Liver (tissue), 7 donors: ENCODE measurements at regions not wholly inside any gene's neighbourhood (a gene's known extent, or its start where the extent isn't known, plus 50 kb on each side); places are given as distances from the start of the nearest gene placed in this dataset.

Experiments
- DNase-seq: peaks from one replicate; pipeline ENCODE4 v3.0.0-alpha.2; 2017; ENCODE audit warnings: low spot score
- H3K27ac ChIP-seq, 2 donors: one replicate each; pipeline ENCODE4 v1.7.0; 2013; ENCODE audit warnings: inconsistent platforms in 2 of 2, low read length in 2 of 2, control low read depth in 1 of 2, low read depth in 1 of 2, mild to moderate bottlenecking in 1 of 2
- H3K27me3 ChIP-seq, 4 donors: one replicate each; pipeline versions ENCODE4 v1.6.1 to v1.7.0; 2013; ENCODE audit warnings: low read length in 3 of 4, inconsistent platforms in 1 of 4, mild to moderate bottlenecking in 1 of 4, moderate library complexity in 1 of 4; ENCODE audit not compliant: control insufficient read depth in 4 of 4, insufficient read depth in 4 of 4
- H3K36me3 ChIP-seq, 4 donors: one replicate each; pipeline versions ENCODE4 v1.6.1 to v1.7.0; 2013; ENCODE audit warnings: low read length in 3 of 4, mild to moderate bottlenecking in 3 of 4, low read depth in 1 of 4, moderate library complexity in 1 of 4; ENCODE audit not compliant: control insufficient read depth in 4 of 4, insufficient read depth in 3 of 4
- H3K4me1 ChIP-seq, 4 donors: one replicate each; pipeline versions ENCODE4 v1.6.1 to v1.7.0; 2013; ENCODE audit warnings: low read length in 3 of 4, mild to moderate bottlenecking in 3 of 4, moderate library complexity in 1 of 4; ENCODE audit not compliant: control insufficient read depth in 4 of 4, insufficient read depth in 4 of 4
- H3K4me3 ChIP-seq, 3 donors: one replicate each; pipeline versions ENCODE4 v1.6.1 to v1.7.0; 2013; ENCODE audit warnings: low read length in 3 of 3, control low read depth in 1 of 3, low read depth in 1 of 3, mild to moderate bottlenecking in 1 of 3
- H3K9ac ChIP-seq, 2 donors: one replicate each; pipeline ENCODE4 v1.7.0; 2013; ENCODE audit warnings: low read length in 2 of 2, mild to moderate bottlenecking in 2 of 2, moderate library complexity in 2 of 2, control low read depth in 1 of 2, low read depth in 1 of 2
- H3K9me3 ChIP-seq, 4 donors: one replicate each; pipeline versions ENCODE4 v1.6.1 to v1.7.0; 2013; ENCODE audit warnings: low read length in 3 of 4; ENCODE audit not compliant: control insufficient read depth in 4 of 4
- CTCF ChIP-seq: fragments of 150-350 bp; IDR thresholded peaks from 2 replicates; pipeline ENCODE4 v1.5.1; 2017; ENCODE audit warnings: improper control_type of control experiment, low read depth, low read length; ENCODE audit not compliant: missing input control
- FOXA1 ChIP-seq: IDR thresholded peaks from 2 replicates; pipeline ENCODE4 v1.6.1; 2016; ENCODE audit warnings: antibody characterized with exemption
- FOXA2 ChIP-seq: IDR thresholded peaks from 2 replicates; pipeline ENCODE4 v1.6.1; 2016; ENCODE audit warnings: antibody characterized with exemption
- GABPA ChIP-seq, 2 donors: IDR thresholded peaks in 1 of 2; conservative IDR thresholded peaks in 1 of 2; 2 replicates each; pipeline ENCODE4 v1.6.1; 2016; ENCODE audit warnings: antibody characterized with exemption in 2 of 2, mild to moderate bottlenecking in 1 of 2, moderate library complexity in 1 of 2
- HNF4A ChIP-seq, 2 donors: conservative IDR thresholded peaks; 2 replicates each; pipeline ENCODE4 v1.6.1; 2016; ENCODE audit warnings: antibody characterized with exemption in 2 of 2, mild to moderate bottlenecking in 2 of 2
- HNF4G ChIP-seq: IDR thresholded peaks from 2 replicates; pipeline ENCODE4 v1.6.1; 2016; ENCODE audit warnings: antibody characterized with exemption
- JUND ChIP-seq, 2 donors: IDR thresholded peaks; 2 replicates each; pipeline ENCODE4 v1.6.1; 2016; ENCODE audit warnings: antibody characterized with exemption in 2 of 2
- MAX ChIP-seq: IDR thresholded peaks from 2 replicates; pipeline ENCODE4 v1.6.1; 2016; ENCODE audit warnings: antibody characterized with exemption
- NR2F2 ChIP-seq: IDR thresholded peaks from 2 replicates; pipeline ENCODE4 v1.6.1; 2016; ENCODE audit warnings: antibody characterized with exemption
- RAD21 ChIP-seq, 2 donors: IDR thresholded peaks; 2 replicates each; pipeline ENCODE4 v1.6.1; 2016; ENCODE audit warnings: antibody characterized with exemption in 2 of 2, mild to moderate bottlenecking in 2 of 2
- REST ChIP-seq: IDR thresholded peaks from 2 replicates; pipeline ENCODE4 v1.6.1; 2016; ENCODE audit warnings: antibody characterized with exemption, mild to moderate bottlenecking
- RXRA ChIP-seq, 2 donors: IDR thresholded peaks; 2 replicates each; pipeline ENCODE4 v1.6.1; 2017 to 2018; ENCODE audit warnings: antibody characterized with exemption in 2 of 2, mild to moderate bottlenecking in 1 of 2
- SP1 ChIP-seq: IDR thresholded peaks from 2 replicates; pipeline ENCODE4 v1.6.1; 2018; ENCODE audit warnings: antibody characterized with exemption, mild to moderate bottlenecking
- TAF1 ChIP-seq: conservative IDR thresholded peaks from 2 replicates; pipeline ENCODE4 v1.6.1; 2016; ENCODE audit warnings: antibody characterized with exemption, mild to moderate bottlenecking
- YY1 ChIP-seq: IDR thresholded peaks from 2 replicates; pipeline ENCODE4 v1.6.1; 2016; ENCODE audit warnings: antibody characterized with exemption, mild to moderate bottlenecking
- TF ChIP-seq, protein P1 (sequence below): IDR thresholded peaks from 2 replicates; pipeline ENCODE4 v1.6.1; 2016; ENCODE audit warnings: antibody characterized with exemption
- TF ChIP-seq, protein P2 (sequence below): IDR thresholded peaks from 2 replicates; pipeline ENCODE4 v1.6.1; 2016; ENCODE audit warnings: antibody characterized with exemption
- donor health status: healthy.
- donor health status: healthy.
- donor health status: healthy.
- donor health status: healthy.

DNA sequence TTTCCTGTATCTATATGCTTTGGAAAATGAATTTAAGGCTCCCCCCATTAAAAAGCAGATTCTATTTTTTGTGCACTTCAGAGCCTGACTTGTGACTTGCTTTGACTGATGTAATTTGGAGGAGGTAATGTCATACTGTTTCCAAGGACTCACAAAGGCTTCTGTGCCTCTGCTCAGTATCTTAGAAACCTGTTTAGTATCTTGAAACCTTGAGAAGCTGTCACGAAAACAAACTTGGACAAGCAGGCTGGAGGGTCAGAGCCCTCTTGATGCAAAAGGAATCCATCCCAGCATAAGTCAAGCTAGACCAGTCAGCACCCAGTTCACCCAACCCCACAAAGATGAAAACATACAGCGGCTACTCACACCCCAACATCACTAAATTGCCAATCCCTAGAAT lies 560.0 kb upstream of the PCDH7 start (continued):
- no peak for TF ChIP-seq MAX
- no peak for TF ChIP-seq CTCF
- no peak for TF ChIP-seq FOXA1
- TF ChIP-seq GABPA (IDR thresholded peaks at IDR 0.05 in 1 of 2, conservative IDR thresholded peaks at IDR 0.05 in 1 of 2): no peak

DNA sequence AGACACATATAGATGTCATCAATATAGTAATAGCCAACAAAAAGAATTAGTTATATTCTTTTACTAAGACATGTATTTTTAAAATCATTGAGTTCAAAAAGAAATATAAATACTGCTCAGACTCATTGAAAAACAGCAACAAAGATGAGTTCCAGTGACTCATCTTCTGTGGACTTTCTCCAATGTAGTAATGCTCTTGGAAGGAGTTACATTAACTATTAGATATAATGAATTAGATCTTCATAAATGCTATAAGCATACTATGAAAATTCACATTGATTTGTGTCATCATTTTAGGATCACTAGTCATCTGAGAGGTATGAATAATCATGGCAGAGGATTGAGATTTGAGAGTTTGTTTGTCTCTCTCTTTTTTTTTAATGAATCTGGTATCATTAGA lies 547.8 kb upstream of the PCDH7 start:
- Histone ChIP-seq H3K9me3 (no peaks in the 10 kb centered on the region), H3K27me3 (no peaks in the 10 kb centered on the region), H3K27ac (no peak overlapping the region), H3K4me1 (no peaks in the 10 kb centered on the region), H3K36me3 (no peaks in the 10 kb centered on the region), H3K9ac (no peak overlapping the region), H3K4me3 (no peak overlapping the region)
- TF ChIP-seq HNF4G (no peak), JUND (IDR thresholded peaks at IDR 0.05) (no peak), NR2F2 (no peak), MAX (no peak), REST (no peak), TAF1 (no peak), CTCF (no peak), FOXA1 (no peak), YY1 (no peak), RAD21 (IDR thresholded peaks at IDR 0.05) (no peak), SP1 (no peak), HNF4A (conservative IDR thresholded peaks at IDR 0.05) (no peak), RXRA (IDR thresholded peaks at IDR 0.05) (no peak), FOXA2 (no peak)
- TF ChIP-seq, protein P1, sequence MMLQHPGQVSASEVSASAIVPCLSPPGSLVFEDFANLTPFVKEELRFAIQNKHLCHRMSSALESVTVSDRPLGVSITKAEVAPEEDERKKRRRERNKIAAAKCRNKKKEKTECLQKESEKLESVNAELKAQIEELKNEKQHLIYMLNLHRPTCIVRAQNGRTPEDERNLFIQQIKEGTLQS: no peak
- TF ChIP-seq, protein P2, sequence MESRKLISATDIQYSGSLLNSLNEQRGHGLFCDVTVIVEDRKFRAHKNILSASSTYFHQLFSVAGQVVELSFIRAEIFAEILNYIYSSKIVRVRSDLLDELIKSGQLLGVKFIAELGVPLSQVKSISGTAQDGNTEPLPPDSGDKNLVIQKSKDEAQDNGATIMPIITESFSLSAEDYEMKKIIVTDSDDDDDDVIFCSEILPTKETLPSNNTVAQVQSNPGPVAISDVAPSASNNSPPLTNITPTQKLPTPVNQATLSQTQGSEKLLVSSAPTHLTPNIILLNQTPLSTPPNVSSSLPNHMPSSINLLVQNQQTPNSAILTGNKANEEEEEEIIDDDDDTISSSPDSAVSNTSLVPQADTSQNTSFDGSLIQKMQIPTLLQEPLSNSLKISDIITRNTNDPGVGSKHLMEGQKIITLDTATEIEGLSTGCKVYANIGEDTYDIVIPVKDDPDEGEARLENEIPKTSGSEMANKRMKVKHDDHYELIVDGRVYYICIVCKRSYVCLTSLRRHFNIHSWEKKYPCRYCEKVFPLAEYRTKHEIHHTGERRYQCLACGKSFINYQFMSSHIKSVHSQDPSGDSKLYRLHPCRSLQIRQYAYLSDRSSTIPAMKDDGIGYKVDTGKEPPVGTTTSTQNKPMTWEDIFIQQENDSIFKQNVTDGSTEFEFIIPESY: no peak
- DNase-seq: no peak
